ENCODE measurements at regions not wholly inside any gene's neighbourhood (a gene's known extent, or its start where the extent isn't known, plus 50 kb on each side); places are given as distances from the start of the nearest gene placed in this dataset.

DNA sequence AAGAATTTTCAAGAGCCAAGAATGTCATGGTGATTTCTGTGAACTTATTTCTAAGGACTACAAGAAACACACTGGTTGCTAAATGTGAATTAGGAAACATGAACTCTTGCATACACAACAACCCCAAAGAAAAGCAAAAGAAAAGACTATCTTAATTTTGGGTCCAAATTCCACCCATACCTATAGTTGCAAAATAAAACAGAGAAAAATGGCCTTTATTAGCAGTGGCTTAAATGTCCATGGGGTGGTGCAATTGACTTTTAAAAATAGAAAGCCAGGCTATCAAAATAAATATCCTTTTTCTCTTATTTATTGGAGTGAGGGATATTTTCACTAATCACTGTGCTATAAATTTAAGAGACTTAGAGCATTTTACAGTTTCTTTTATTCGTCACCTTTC is 80.9 kb upstream of the DPYD start:
- TF ChIP-seq CTCF (conservative IDR thresholded peaks at IDR 0.05; ENCODE audit: low read depth, low read length) (peak; percentile 75), EZH2 (IDR thresholded peaks at IDR 0.05; ENCODE audit: low read length, unreplicated experiment) (no peak)
